IPS-NIHi11 (cell line): ENCODE measurements at regions not wholly inside any gene's neighbourhood (a gene's known extent, or its start where the extent isn't known, plus 50 kb on each side); places are given as distances from the start of the nearest gene placed in this dataset.

Experiments used
- DNase-seq: peaks from one replicate; pipeline ENCODE4 v3.0.0; 2012; ENCODE audit warnings: mixed read lengths, low spot score

- no peak for DNase-seq
Measured at GRCh38 chr18:51399491-51400122, 202.1 kb upstream of the MEX3C start.

GRCh38 chr18:51400721-51401120 is 203.2 kb upstream of the MEX3C start:
- DNase-seq, result no peak

GRCh38 chr18:51401912-51402311 is 204.4 kb upstream of the MEX3C start:
- DNase-seq, result no peak

- no peak for DNase-seq
Measured at GRCh38 chr18:51404620-51405019, 207.1 kb upstream of the MEX3C start.

- DNase-seq, result no peak
Measured at GRCh38 chr18:51405683-51406477, 208.4 kb upstream of the MEX3C start.

- DNase-seq, result peak; percentile 15
Measured at GRCh38 chr18:51417643-51418483, 220.4 kb upstream of the MEX3C start.

GRCh38 chr18:51425475-51425874 is 228.0 kb upstream of the MEX3C start:
- no peak for DNase-seq

- no peak for DNase-seq
Measured at GRCh38 chr18:51425889-51426288, 228.4 kb upstream of the MEX3C start.

- DNase-seq, result no peak
Measured at GRCh38 chr18:51426996-51427395, 229.5 kb upstream of the MEX3C start.

- DNase-seq, result no peak
Measured at GRCh38 chr18:51429644-51430043, 232.2 kb upstream of the MEX3C start.

GRCh38 chr18:51430538-51430937 is 233.1 kb upstream of the MEX3C start:
- DNase-seq, result no peak

- no peak for DNase-seq
Measured at GRCh38 chr18:51433296-51433695, 235.8 kb upstream of the MEX3C start.

GRCh38 chr18:51433881-51434280 is 236.4 kb upstream of the MEX3C start:
- DNase-seq, result no peak

GRCh38 chr18:51437280-51438271 is 240.1 kb upstream of the MEX3C start:
- no peak for DNase-seq

GRCh38 chr18:51438797-51439350 is 241.4 kb upstream of the MEX3C start:
- DNase-seq, result no peak

GRCh38 chr18:51442012-51442411 is 244.5 kb upstream of the MEX3C start:
- no peak for DNase-seq

- DNase-seq, result no peak
Measured at GRCh38 chr18:51446571-51447210, 249.2 kb upstream of the MEX3C start.

- no peak for DNase-seq
Measured at GRCh38 chr18:51447351-51448342, 250.2 kb upstream of the MEX3C start.

GRCh38 chr18:51448949-51449348 is 251.5 kb upstream of the MEX3C start:
- DNase-seq, result no peak
